HEK293 (cell line): ENCODE measurements at regions not wholly inside any gene's neighbourhood (a gene's known extent, or its start where the extent isn't known, plus 50 kb on each side); places are given as distances from the start of the nearest gene placed in this dataset.
A peak's percentile ranks its signal among the peaks of the same experiment; 100 is the strongest.

Experiments used
- CTCF ChIA-PET: fragments of 350-600 bp; formaldehyde crosslinking; extraction: SDS; loops from one replicate; lab custom pipeline; 2021; ENCODE audit warnings: antibody characterized with exemption; lab: Yijun Ruan, JAX
- POLR2A ChIA-PET: fragments of 300-600 bp; formaldehyde crosslinking; extraction: SDS; loops from one replicate; lab custom pipeline; 2020; ENCODE audit warnings: antibody characterized with exemption, inconsistent platforms; lab: Yijun Ruan, JAX
- H3K27ac ChIP-seq: fragments of 200-500 bp; sonication (Bioruptor generic); 2 replicates; pipeline ENCODE4 v1.5.1; 2014; ENCODE audit warnings: low read depth, low read length, control low read depth, inconsistent platforms; ENCODE audit errors: extremely low read depth
- H3K36me3 ChIP-seq, 2 experiments: fragments of 200-500 bp in 1 of 2; sonication (Bioruptor generic) in 1 of 2; 1 replicate in 1 of 2; 2 replicates in 1 of 2; pipeline ENCODE4 v1.5.1; 2014 to 2017; ENCODE audit warnings: inconsistent platforms in 2 of 2, low read length in 2 of 2; ENCODE audit not compliant: control insufficient read depth in 2 of 2, insufficient read depth in 1 of 2
- H3K4me1 ChIP-seq: fragments of 200-500 bp; sonication (Bioruptor generic); 2 replicates; pipeline ENCODE4 v1.5.1; 2014; ENCODE audit warnings: mild to moderate bottlenecking, low read length, inconsistent platforms; ENCODE audit not compliant: control insufficient read depth, insufficient read depth
- H3K4me3 ChIP-seq: 2 replicates; pipeline ENCODE4 v1.5.1; 2011; ENCODE audit warnings: low read depth, mild to moderate bottlenecking, control low read depth, low read length, moderate library complexity
- H3K9me3 ChIP-seq: fragments of 200-500 bp; sonication (Bioruptor generic); 2 replicates; pipeline ENCODE4 v1.5.1; 2014; ENCODE audit warnings: low read depth, low read length, inconsistent platforms; ENCODE audit not compliant: control insufficient read depth, insufficient read depth
- GFI1B ChIP-seq: fragments of 450-650 bp; formaldehyde crosslinking; IDR thresholded peaks from 2 replicates; pipeline ENCODE4 v1.5.1; 2016; ENCODE audit warnings: missing biosample characterization, missing genetic modification characterization
- HOXD13 ChIP-seq: sonication (generic); formaldehyde crosslinking; IDR thresholded peaks from 2 replicates; pipeline ENCODE4 v1.8.0; 2022; ENCODE audit warnings: missing genetic modification reagents, borderline replicate concordance
- KLF9 ChIP-seq: fragments of 450-650 bp; formaldehyde crosslinking; IDR thresholded peaks from 2 replicates; pipeline ENCODE4 v1.5.1; 2016; ENCODE audit warnings: missing biosample characterization, missing genetic modification characterization, low read depth
- SCRT2 ChIP-seq: fragments of 450-650 bp; formaldehyde crosslinking; IDR thresholded peaks from 2 replicates; pipeline ENCODE4 v1.5.1; 2016; ENCODE audit warnings: missing biosample characterization, missing genetic modification characterization
- TCF7L2 ChIP-seq: IDR thresholded peaks from 2 replicates; pipeline ENCODE4 v1.6.1; 2011; ENCODE audit warnings: low read depth, mild to moderate bottlenecking, inconsistent platforms, low read length, moderate library complexity, borderline replicate concordance
- TRIM28 ChIP-seq: IDR thresholded peaks from 2 replicates; pipeline ENCODE4 v1.6.1; 2011; ENCODE audit warnings: low read length, control low read depth, borderline replicate concordance
- WT1 ChIP-seq: fragments of 450-650 bp; formaldehyde crosslinking; IDR thresholded peaks from 2 replicates; pipeline ENCODE4 v1.5.1; 2016; ENCODE audit warnings: missing biosample characterization, missing genetic modification characterization
- ZNF10 ChIP-seq: fragments of 450-650 bp; formaldehyde crosslinking; IDR thresholded peaks from 2 replicates; pipeline ENCODE4 v1.5.1; 2017; ENCODE audit warnings: missing biosample characterization, missing genetic modification characterization
- ZNF132 ChIP-seq: fragments of 450-650 bp; formaldehyde crosslinking; IDR thresholded peaks from 2 replicates; pipeline ENCODE4 v1.5.1; 2017; ENCODE audit warnings: missing biosample characterization, missing genetic modification characterization, borderline replicate concordance
- ZNF211 ChIP-seq: fragments of 450-650 bp; formaldehyde crosslinking; IDR thresholded peaks from 2 replicates; pipeline ENCODE4 v1.5.1; 2016; ENCODE audit warnings: low read depth, missing biosample characterization, missing genetic modification characterization
- ZNF324 ChIP-seq: fragments of 450-650 bp; formaldehyde crosslinking; IDR thresholded peaks from 2 replicates; pipeline ENCODE4 v1.5.1; 2016; ENCODE audit warnings: missing biosample characterization, missing genetic modification characterization
- ZNF404 ChIP-seq: fragments of 450-650 bp; formaldehyde crosslinking; IDR thresholded peaks from 2 replicates; pipeline ENCODE4 v1.5.1; 2017; ENCODE audit warnings: missing biosample characterization, missing genetic modification characterization
- ZNF433 ChIP-seq: fragments of 450-650 bp; formaldehyde crosslinking; IDR thresholded peaks from 2 replicates; pipeline ENCODE4 v1.5.1; 2016; ENCODE audit warnings: missing biosample characterization, missing genetic modification characterization, low read depth
- ZNF548 ChIP-seq: fragments of 450-650 bp; formaldehyde crosslinking; IDR thresholded peaks from 2 replicates; pipeline ENCODE4 v1.5.1; 2016; ENCODE audit warnings: missing biosample characterization, missing genetic modification characterization
- ZNF76 ChIP-seq: fragments of 450-650 bp; formaldehyde crosslinking; IDR thresholded peaks from 2 replicates; pipeline ENCODE4; 2016; ENCODE audit warnings: low read depth, missing biosample characterization, missing genetic modification characterization, borderline replicate concordance
- ZNF843 ChIP-seq: fragments of 450-650 bp; formaldehyde crosslinking; IDR thresholded peaks from 2 replicates; pipeline ENCODE4 v1.5.1; 2016; ENCODE audit warnings: missing biosample characterization, missing genetic modification characterization
- TF ChIP-seq, protein P1 (sequence below): fragments of 450-650 bp; formaldehyde crosslinking; IDR thresholded peaks from 2 replicates; pipeline ENCODE4 v1.5.1; 2016; ENCODE audit warnings: missing biosample characterization, missing genetic modification characterization, borderline replicate concordance
- TF ChIP-seq, protein P2 (sequence below): fragments of 450-650 bp; formaldehyde crosslinking; IDR thresholded peaks from 2 replicates; pipeline ENCODE4 v1.5.1; 2016; ENCODE audit warnings: missing biosample characterization, missing genetic modification characterization, low read depth
- TF ChIP-seq, protein P3 (sequence below): fragments of 450-650 bp; formaldehyde crosslinking; IDR thresholded peaks from 2 replicates; pipeline ENCODE4 v1.5.1; 2016; ENCODE audit warnings: missing biosample characterization, missing genetic modification characterization
- TF ChIP-seq, protein P4 (sequence below): fragments of 450-650 bp; formaldehyde crosslinking; IDR thresholded peaks from 2 replicates; pipeline ENCODE4 v1.5.1; 2016; ENCODE audit warnings: missing biosample characterization, missing genetic modification characterization

DNA sequence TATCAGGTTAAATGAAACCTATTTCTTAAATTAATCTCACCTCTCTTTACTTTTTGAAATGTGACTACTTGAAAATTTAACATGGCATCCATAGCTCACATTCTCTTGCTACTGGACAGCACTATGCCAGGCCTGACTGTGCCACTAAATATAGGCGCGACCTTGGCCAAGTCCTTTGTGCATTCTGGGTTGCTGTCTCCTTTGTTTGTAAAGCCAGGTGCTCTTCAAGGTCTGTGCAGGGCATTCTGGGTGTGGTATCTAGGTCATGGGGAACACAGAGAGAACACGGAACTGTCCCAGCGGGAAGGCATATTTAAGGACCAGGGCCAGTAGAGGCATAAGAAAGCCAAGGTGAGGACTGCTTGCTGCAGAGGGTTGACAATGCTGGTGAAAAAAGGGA lies 121.2 kb downstream of the ZNF664 start (continued):
- TF ChIP-seq, protein P1, sequence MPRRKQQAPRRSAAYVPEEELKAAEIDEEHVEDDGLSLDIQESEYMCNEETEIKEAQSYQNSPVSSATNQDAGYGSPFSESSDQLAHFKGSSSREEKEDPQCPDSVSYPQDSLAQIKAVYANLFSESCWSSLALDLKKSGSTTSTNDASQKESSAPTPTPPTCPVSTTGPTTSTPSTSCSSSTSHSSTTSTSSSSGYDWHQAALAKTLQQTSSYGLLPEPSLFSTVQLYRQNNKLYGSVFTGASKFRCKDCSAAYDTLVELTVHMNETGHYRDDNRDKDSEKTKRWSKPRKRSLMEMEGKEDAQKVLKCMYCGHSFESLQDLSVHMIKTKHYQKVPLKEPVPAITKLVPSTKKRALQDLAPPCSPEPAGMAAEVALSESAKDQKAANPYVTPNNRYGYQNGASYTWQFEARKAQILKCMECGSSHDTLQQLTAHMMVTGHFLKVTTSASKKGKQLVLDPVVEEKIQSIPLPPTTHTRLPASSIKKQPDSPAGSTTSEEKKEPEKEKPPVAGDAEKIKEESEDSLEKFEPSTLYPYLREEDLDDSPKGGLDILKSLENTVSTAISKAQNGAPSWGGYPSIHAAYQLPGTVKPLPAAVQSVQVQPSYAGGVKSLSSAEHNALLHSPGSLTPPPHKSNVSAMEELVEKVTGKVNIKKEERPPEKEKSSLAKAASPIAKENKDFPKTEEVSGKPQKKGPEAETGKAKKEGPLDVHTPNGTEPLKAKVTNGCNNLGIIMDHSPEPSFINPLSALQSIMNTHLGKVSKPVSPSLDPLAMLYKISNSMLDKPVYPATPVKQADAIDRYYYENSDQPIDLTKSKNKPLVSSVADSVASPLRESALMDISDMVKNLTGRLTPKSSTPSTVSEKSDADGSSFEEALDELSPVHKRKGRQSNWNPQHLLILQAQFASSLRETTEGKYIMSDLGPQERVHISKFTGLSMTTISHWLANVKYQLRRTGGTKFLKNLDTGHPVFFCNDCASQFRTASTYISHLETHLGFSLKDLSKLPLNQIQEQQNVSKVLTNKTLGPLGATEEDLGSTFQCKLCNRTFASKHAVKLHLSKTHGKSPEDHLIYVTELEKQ (tag by site-specific recombination) = no peak
- TF ChIP-seq KLF9 = no peak
- TF ChIP-seq ZNF404 (tag by site-specific recombination) = no peak
- TF ChIP-seq, all 188 proteins: peak for 0

DNA sequence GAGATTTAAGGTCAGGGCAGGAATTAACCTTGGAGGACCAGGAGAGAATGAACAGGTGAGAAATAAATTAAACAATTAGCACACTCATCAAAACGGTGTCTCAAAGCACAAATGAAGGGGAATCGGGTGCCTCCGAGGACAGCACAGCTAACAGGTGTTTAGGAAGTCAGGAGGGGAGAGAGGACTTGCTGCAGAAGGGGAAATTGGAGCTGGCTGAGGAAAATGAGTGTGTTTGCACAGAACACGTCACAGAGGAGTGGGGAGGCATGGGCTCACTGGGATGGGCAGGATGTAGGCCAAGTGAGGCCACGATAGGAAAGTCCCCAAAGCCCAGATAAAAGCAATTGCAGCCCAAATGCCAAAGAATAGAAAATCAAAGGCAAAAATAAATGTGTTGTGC lies 121.7 kb downstream of the ZNF664 start:
- ChIA-PET CTCF (no interaction called here), POLR2A (no interaction called here)
- Histone ChIP-seq H3K4me1 (no peaks in the 10 kb centered on the region), H3K36me3 (no peaks in the 10 kb centered on the region), H3K27ac (no peak overlapping the region), H3K4me3 (no peak overlapping the region), H3K9me3 (no peaks in the 10 kb centered on the region)
- TF ChIP-seq SCRT2 (tag by site-specific recombination) (peak; percentile 60), ZNF324 (no peak)

DNA sequence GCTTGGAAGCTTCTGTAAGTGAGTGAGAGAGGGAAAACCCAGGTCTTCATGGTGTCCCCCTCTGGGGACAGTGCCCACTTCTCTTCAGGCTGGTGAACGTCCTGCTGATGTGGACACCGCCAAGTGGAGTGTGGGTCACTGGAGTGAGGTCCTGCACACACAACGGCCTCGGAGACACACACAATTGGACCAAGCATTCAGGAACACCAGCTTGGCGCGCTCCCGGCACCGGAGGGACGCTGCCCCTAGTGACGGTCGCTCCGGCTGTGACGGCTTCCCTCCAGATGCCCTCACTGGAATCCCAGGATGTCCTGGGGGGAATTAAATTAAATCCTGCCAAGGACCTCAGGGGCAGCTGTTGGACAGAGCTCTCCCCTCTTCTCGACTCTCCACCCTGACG lies 123.1 kb downstream of the ZNF664 start:
- TF ChIP-seq, protein P2, sequence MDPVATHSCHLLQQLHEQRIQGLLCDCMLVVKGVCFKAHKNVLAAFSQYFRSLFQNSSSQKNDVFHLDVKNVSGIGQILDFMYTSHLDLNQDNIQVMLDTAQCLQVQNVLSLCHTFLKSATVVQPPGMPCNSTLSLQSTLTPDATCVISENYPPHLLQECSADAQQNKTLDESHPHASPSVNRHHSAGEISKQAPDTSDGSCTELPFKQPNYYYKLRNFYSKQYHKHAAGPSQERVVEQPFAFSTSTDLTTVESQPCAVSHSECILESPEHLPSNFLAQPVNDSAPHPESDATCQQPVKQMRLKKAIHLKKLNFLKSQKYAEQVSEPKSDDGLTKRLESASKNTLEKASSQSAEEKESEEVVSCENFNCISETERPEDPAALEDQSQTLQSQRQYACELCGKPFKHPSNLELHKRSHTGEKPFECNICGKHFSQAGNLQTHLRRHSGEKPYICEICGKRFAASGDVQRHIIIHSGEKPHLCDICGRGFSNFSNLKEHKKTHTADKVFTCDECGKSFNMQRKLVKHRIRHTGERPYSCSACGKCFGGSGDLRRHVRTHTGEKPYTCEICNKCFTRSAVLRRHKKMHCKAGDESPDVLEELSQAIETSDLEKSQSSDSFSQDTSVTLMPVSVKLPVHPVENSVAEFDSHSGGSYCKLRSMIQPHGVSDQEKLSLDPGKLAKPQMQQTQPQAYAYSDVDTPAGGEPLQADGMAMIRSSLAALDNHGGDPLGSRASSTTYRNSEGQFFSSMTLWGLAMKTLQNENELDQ (tag by site-specific recombination) = no peak
- TF ChIP-seq ZNF433 (tag by site-specific recombination) = no peak
- TF ChIP-seq ZNF10 (tag by site-specific recombination) = no peak
- no peak for TF ChIP-seq ZNF548 (tag by site-specific recombination)
- no peak for TF ChIP-seq WT1 (tag by site-specific recombination)
- no peaks in the 10 kb centered on the region for H3K4me1 ChIP-seq
- no peak overlapping the region for H3K27ac ChIP-seq
- POLR2A ChIA-PET = no interaction called here
- no peak overlapping the region for H3K4me3 ChIP-seq
- H3K9me3 ChIP-seq = no peaks in the 10 kb centered on the region
- CTCF ChIA-PET = no interaction called here
- H3K36me3 ChIP-seq = no peaks in the 10 kb centered on the region

DNA sequence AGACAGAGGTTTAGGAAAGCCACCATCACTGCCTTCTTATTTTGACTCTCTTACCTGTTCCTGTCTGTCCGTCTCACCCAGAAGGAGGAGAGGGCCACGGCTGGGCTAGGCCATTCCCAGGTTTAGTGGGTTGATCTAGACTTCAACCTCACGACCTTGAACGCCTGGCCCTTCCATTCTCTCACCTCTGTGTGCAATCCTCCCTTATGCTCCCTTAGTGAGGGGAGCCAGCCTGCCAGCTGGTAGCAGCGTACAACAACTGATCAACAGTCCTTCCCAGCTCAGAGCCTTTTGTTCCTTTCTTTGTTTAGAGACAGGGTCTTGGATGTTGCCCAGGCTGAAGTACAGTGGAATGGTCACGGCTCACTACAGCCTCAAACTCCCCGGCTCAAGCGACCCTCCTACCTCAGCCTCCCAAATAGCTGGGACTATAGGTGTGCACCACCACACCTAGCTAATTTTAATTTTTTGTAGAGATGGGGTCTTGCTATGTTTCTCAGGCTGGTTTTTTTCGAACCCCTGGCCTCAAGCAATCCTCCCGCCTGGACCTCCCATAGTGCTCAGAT lies 123.9 kb downstream of the ZNF664 start:
- no peaks in the 10 kb centered on the region for H3K36me3 ChIP-seq
- CTCF ChIA-PET = interaction anchor here (0.6 kb wide), 1 partner anchor 413 kb away, joined by 3 read pairs; no protein-coding TSS in a partner anchor
- no peak for TF ChIP-seq HOXD13
- TF ChIP-seq GFI1B = no peak
- TF ChIP-seq, protein P3, sequence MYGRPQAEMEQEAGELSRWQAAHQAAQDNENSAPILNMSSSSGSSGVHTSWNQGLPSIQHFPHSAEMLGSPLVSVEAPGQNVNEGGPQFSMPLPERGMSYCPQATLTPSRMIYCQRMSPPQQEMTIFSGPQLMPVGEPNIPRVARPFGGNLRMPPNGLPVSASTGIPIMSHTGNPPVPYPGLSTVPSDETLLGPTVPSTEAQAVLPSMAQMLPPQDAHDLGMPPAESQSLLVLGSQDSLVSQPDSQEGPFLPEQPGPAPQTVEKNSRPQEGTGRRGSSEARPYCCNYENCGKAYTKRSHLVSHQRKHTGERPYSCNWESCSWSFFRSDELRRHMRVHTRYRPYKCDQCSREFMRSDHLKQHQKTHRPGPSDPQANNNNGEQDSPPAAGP (tag by site-specific recombination) = no peak
- no peak for TF ChIP-seq TRIM28
- no peak for TF ChIP-seq ZNF843 (tag by site-specific recombination)
- TF ChIP-seq ZNF132 (tag by site-specific recombination) = no peak
- TF ChIP-seq ZNF211 (tag by site-specific recombination) = no peak
- TF ChIP-seq ZNF76 (tag by site-specific recombination) = no peak
- no peak for TF ChIP-seq TCF7L2
- TF ChIP-seq, protein P4, sequence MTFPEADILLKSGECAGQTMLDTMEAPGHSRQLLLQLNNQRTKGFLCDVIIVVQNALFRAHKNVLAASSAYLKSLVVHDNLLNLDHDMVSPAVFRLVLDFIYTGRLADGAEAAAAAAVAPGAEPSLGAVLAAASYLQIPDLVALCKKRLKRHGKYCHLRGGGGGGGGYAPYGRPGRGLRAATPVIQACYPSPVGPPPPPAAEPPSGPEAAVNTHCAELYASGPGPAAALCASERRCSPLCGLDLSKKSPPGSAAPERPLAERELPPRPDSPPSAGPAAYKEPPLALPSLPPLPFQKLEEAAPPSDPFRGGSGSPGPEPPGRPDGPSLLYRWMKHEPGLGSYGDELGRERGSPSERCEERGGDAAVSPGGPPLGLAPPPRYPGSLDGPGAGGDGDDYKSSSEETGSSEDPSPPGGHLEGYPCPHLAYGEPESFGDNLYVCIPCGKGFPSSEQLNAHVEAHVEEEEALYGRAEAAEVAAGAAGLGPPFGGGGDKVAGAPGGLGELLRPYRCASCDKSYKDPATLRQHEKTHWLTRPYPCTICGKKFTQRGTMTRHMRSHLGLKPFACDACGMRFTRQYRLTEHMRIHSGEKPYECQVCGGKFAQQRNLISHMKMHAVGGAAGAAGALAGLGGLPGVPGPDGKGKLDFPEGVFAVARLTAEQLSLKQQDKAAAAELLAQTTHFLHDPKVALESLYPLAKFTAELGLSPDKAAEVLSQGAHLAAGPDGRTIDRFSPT = no peak

More for the DNA sequence above, 123.9 kb downstream of the ZNF664 start:
- H3K4me3 ChIP-seq = no peak overlapping the region
- no peaks in the 10 kb centered on the region for H3K4me1 ChIP-seq
- H3K9me3 ChIP-seq = no peaks in the 10 kb centered on the region
- no peak overlapping the region for H3K27ac ChIP-seq
- POLR2A ChIA-PET = no interaction called here
